ENCODE measurements at regions not wholly inside any gene's neighbourhood (a gene's known extent, or its start where the extent isn't known, plus 50 kb on each side); places are given as distances from the start of the nearest gene placed in this dataset.

DNA sequence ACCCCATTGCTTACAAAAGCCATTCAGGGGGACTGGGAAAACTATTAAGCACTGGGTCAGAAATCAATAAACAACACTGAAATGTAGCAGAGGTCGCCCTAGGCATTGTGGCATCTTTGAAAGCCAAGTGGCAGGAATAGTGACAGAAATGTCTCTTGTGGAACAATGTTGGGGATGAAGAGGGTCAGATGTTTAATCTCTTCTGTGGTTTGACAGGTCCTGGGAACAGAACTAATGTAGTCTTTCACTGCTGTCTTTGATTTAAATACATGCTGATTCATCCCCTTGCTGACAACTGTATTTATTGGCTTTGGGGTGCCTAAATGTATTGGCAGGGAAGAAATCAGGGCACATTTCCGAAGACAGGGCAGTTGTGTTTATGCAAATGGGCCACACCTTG is 194.8 kb downstream of the ATG4C start:
- TF ChIP-seq POLR2A (IDR thresholded peaks at IDR 0.05; ENCODE audit: low read length) (no peak), GATA1 (IDR thresholded peaks at IDR 0.05; ENCODE audit: low read depth, low read length) (no peak)

All from erythroblast (primary cell).